ENCODE measurements at regions not wholly inside any gene's neighbourhood (a gene's known extent, or its start where the extent isn't known, plus 50 kb on each side); places are given as distances from the start of the nearest gene placed in this dataset.

DNA sequence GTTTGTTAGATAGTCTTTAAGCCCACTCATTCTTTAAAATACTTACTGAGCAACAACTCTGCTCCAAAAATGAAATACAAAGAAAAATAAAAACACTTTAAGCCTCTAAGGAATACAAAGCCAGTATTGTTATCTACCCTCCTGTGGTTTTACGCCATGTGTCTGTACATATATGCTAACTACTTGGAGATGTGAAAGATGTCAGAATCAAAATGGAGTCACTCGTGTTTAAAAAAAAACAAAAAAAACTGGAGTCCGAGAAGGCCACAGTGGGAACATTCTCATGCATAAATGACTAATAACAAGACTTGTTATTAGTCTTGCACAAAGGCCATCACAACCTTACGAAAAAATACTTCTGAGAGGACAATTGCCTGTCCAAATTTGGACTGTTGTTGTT lies 393.1 kb downstream of the TBC1D4 start:
- no peak overlapping the region for H3K27ac Mint-ChIP-seq
- ATAC-seq (ENCODE audit: low read depth) (no peak), DNase-seq (no peak)
- no peaks in the 10 kb centered on the region for H3K9me3 Mint-ChIP-seq
- H3K4me3 Mint-ChIP-seq = no peak overlapping the region
- peaks cover 5% of the 10 kb centered on the region for H3K4me1 Mint-ChIP-seq
- peaks cover 3% of the 10 kb centered on the region for H3K27me3 Mint-ChIP-seq
- no peaks in the 10 kb centered on the region for H3K36me3 Mint-ChIP-seq
- POLR2A ChIA-PET = no interaction called here

DNA sequence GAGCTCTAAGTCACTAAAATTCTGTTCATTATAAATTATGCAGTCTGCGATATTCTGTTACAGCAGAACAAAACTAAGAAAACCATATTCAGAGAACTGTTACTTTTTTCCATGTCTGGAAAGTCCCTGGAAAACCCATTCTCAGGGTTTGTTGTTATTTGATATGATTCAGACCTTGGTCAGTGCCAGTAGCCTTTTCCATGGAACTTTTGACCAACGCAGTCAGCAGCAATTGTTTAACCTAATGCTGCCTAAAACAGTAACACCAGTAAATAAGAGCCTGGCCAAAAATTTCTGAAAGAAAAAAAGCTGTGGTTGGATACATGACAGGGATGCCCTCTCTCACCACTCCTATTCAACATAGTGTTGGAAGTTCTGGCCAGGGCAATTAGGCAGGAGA lies 402.7 kb downstream of the TBC1D4 start:
- ATAC-seq (ENCODE audit: low read depth) (no peak), DNase-seq (no peak)
- POLR2A ChIA-PET = no interaction called here
- Mint-ChIP-seq H3K4me3 (no peak overlapping the region), H3K27me3 (peaks cover 3% of the 10 kb centered on the region), H3K9me3 (no peaks in the 10 kb centered on the region), H3K4me1 (no peaks in the 10 kb centered on the region), H3K36me3 (no peaks in the 10 kb centered on the region), H3K27ac (no peak overlapping the region)

DNA sequence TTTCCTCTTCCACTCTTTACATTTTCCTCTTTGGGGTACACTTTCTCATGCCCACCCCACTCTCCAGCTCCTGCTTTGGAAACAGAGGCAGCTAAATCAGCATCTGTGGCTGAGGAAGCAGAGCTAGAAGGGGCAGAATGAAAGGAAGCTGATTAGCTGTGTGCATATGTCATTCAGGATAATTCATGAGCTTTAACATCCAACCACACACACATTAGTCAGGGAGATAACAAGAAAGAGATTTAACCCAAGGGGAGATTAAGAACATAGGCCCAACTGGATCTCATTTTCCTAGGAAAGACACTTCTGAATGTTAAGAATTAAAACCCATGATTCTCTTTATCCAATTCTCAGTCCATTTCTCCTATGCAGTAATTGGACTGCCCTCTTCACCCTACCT lies 405.5 kb downstream of the TBC1D4 start:
- H3K36me3 Mint-ChIP-seq = no peaks in the 10 kb centered on the region
- no peaks in the 10 kb centered on the region for H3K4me1 Mint-ChIP-seq
- no peak overlapping the region for H3K4me3 Mint-ChIP-seq
- POLR2A ChIA-PET = no interaction called here
- peaks cover 1% of the 10 kb centered on the region for H3K27me3 Mint-ChIP-seq
- H3K9me3 Mint-ChIP-seq = no peaks in the 10 kb centered on the region
- no peak for DNase-seq
- ATAC-seq (ENCODE audit: low read depth) = no peak
- no peak overlapping the region for H3K27ac Mint-ChIP-seq

DNA sequence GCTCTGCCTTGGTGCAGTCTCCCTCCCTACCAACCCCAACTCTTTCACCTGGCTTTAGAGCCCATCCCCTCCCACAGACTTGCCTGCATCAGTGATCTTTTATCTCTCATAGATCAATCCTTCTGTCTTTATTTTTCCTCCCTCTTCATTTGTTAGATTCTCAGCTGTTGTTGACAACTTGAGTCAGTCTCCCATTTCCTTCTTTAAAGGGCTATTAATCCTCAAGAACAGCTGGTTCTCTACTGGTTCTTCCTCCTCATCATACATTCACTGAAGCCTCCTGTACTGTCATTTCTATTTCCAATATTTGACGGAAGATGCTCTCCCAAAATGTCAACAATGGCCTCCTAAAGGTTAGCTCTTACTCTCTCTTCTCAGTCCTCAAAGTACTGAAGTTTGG lies 408.2 kb downstream of the TBC1D4 start:
- DNase-seq (no peak), ATAC-seq (ENCODE audit: low read depth) (no peak)
- Mint-ChIP-seq H3K4me1 (no peaks in the 10 kb centered on the region), H3K27me3 (peaks cover 1% of the 10 kb centered on the region), H3K36me3 (no peaks in the 10 kb centered on the region), H3K4me3 (no peak overlapping the region), H3K27ac (no peak overlapping the region), H3K9me3 (no peaks in the 10 kb centered on the region)
- POLR2A ChIA-PET = no interaction called here

DNA sequence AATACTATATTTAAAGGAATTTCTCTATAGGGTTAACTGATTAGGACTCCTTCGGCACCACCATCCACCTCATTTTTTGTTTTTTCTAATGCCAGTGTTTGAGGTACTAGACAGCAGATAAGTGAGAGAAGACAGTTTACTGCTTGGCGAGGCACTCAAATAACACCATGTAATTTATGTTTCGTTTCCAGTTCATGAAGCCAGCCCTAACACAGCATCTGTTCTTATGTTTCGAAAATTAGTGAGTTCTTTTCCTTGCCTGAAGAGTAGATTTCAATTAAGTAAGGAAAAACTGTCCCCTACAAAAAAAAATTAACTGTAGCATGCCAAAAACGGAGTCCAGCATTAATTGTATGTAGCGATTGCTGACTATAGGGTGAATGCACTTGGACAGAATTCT lies 409.1 kb downstream of the TBC1D4 start:
- peaks cover 1% of the 10 kb centered on the region for H3K27me3 Mint-ChIP-seq
- H3K4me3 Mint-ChIP-seq = no peak overlapping the region
- DNase-seq = no peak
- POLR2A ChIA-PET = no interaction called here
- no peaks in the 10 kb centered on the region for H3K4me1 Mint-ChIP-seq
- no peak for ATAC-seq (ENCODE audit: low read depth)
- H3K9me3 Mint-ChIP-seq = no peaks in the 10 kb centered on the region
- no peaks in the 10 kb centered on the region for H3K36me3 Mint-ChIP-seq
- no peak overlapping the region for H3K27ac Mint-ChIP-seq

DNA sequence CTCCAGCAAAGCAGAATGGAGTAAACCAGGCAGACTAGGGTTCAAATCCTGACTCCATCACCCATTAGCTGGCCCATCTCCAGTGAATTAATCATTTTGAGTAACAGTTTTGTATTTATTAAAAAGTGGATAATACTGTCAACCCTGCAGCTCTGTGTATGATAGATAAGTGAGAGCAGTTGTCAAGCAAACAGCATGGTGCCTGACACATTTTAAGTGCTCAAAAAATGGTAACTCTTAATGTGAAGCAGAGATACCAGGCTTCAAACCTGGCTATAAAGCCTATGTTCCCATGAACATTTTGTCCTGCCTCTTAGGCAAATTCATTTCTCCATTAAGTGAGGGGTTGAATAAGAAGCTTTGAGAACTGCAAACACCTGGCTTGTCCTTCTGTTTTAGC lies 409.6 kb downstream of the TBC1D4 start:
- POLR2A ChIA-PET = no interaction called here
- no peak for ATAC-seq (ENCODE audit: low read depth)

DNA sequence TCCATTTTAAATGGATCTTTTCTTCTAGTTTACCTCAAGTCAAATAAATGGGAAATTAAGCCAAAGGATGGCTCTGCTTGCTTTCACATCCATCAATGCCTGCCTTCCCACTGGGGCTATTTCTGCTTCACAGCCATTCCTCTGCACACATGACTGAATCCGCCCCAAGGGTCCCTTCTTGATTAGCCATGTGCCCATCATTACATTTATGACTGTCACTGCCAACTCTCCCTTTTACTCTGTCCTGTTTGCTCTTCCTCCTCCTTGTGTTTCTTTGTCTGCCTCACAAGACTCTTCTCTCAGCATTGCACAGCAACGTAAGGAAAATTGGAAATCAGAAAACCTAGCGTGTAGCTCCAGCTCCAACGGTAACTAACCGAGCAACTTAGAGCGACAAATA lies 410.2 kb downstream of the TBC1D4 start:
- ATAC-seq (ENCODE audit: low read depth) (no peak), DNase-seq (no peak)
- H3K4me1 Mint-ChIP-seq = no peaks in the 10 kb centered on the region
- no peak overlapping the region for H3K27ac Mint-ChIP-seq
- no peak overlapping the region for H3K4me3 Mint-ChIP-seq
- no peaks in the 10 kb centered on the region for H3K36me3 Mint-ChIP-seq
- H3K9me3 Mint-ChIP-seq = no peaks in the 10 kb centered on the region
- POLR2A ChIA-PET = no interaction called here
- H3K27me3 Mint-ChIP-seq = no peaks in the 10 kb centered on the region

More for the DNA sequence above, 409.6 kb downstream of the TBC1D4 start:
- no peaks in the 10 kb centered on the region for H3K4me1 Mint-ChIP-seq
- no peak overlapping the region for H3K27ac Mint-ChIP-seq
- no peaks in the 10 kb centered on the region for H3K36me3 Mint-ChIP-seq
- no peak overlapping the region for H3K4me3 Mint-ChIP-seq
- H3K9me3 Mint-ChIP-seq = no peaks in the 10 kb centered on the region
- DNase-seq = no peak
- H3K27me3 Mint-ChIP-seq = peaks cover 1% of the 10 kb centered on the region

DNA sequence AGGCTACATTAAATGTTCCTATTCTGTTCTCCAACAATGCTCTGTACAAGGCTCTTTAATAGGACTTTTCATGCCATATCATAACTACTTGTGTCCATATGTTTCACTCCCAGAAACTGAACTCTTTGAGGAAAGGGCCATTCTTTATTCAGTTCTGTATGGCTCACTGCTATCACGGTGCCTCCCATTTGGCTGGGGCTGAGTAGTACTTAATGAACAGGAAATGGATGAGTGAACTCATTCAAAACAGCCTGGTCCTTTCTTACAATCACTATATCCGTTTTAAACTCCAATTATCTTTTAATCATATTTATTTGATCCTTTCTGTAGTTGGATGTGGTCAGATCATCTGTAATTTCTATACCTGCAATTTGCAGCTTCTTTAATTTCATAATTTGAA lies 410.6 kb downstream of the TBC1D4 start:
- H3K4me1 Mint-ChIP-seq = no peaks in the 10 kb centered on the region
- no peaks in the 10 kb centered on the region for H3K36me3 Mint-ChIP-seq

DNA sequence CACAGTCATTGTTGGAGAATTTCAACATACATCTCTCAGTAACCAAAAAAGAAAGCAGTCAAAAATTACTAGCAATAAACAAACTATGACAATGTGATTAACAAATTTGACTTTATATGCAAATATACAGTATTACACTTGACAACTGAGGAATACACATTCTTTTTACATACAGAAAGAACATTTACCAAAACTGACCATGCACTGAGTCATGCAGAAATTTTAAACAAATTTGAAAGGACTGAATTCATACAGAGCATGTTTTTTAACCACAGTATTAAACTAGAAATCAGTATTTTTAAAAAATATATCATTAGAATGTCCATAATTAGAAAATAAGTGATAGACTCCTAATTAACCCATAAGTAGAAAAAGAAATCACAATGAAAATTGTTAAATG lies 420.1 kb downstream of the TBC1D4 start:
- Mint-ChIP-seq H3K27ac (no peak overlapping the region), H3K4me3 (no peak overlapping the region), H3K4me1 (no peaks in the 10 kb centered on the region), H3K27me3 (no peaks in the 10 kb centered on the region), H3K9me3 (peaks cover 2% of the 10 kb centered on the region), H3K36me3 (no peaks in the 10 kb centered on the region)
- DNase-seq (no peak), ATAC-seq (ENCODE audit: low read depth) (no peak)
- POLR2A ChIA-PET = no interaction called here

More for the DNA sequence above, 410.6 kb downstream of the TBC1D4 start:
- H3K9me3 Mint-ChIP-seq = no peaks in the 10 kb centered on the region
- POLR2A ChIA-PET = no interaction called here
- ATAC-seq (ENCODE audit: low read depth) (no peak), DNase-seq (no peak)
- no peak overlapping the region for H3K4me3 Mint-ChIP-seq
- no peaks in the 10 kb centered on the region for H3K27me3 Mint-ChIP-seq
- H3K27ac Mint-ChIP-seq = no peak overlapping the region

DNA sequence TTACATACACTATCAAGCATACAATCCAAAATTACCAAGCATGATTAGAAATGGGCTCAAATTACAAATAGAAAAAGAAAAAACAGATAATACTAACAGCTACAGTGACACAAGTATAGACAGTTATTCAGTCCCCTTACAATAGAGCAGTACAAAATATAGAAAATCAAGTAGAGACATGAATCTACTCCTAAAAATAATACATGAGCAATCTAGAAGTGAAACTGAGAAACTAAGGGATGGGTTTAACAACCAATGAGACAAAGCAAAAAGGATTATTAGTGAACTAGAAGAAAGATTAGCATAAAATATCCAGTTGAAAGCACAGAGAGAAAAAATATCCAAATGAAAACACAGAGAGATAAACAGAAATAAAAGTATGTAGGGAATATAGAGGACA lies 426.7 kb downstream of the TBC1D4 start:
- H3K27me3 Mint-ChIP-seq = peaks cover 2% of the 10 kb centered on the region
- no peaks in the 10 kb centered on the region for H3K9me3 Mint-ChIP-seq
- POLR2A ChIA-PET = no interaction called here
- H3K27ac Mint-ChIP-seq = no peak overlapping the region
- DNase-seq = no peak
- ATAC-seq (ENCODE audit: low read depth) = no peak
- no peaks in the 10 kb centered on the region for H3K36me3 Mint-ChIP-seq
- no peak overlapping the region for H3K4me3 Mint-ChIP-seq
- no peaks in the 10 kb centered on the region for H3K4me1 Mint-ChIP-seq

DNA sequence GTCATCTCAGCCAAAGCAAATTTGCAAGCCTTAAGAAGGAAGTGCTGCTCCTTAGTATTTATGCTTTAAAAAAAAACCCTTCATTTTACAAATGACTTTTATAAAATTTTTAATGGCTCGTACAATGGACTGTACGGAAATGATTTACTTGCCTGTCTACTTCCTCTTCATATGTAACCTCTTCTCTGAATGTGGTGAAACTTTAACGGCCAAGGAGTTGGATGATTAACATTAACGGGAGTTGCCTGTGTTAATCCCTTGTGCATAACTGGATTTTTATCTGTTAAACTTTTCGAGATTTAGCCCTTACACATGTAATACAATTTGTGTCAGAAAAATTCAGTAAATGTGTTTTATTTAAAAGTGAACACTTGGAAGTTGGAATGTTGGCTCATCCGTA lies 429.4 kb downstream of the TBC1D4 start:
- H3K36me3 Mint-ChIP-seq = no peaks in the 10 kb centered on the region
- DNase-seq = no peak
- ATAC-seq (ENCODE audit: low read depth) = no peak
- POLR2A ChIA-PET = no interaction called here
- no peaks in the 10 kb centered on the region for H3K9me3 Mint-ChIP-seq
- no peak overlapping the region for H3K27ac Mint-ChIP-seq
- H3K4me3 Mint-ChIP-seq = no peak overlapping the region
- no peaks in the 10 kb centered on the region for H3K4me1 Mint-ChIP-seq
- H3K27me3 Mint-ChIP-seq = peaks cover 2% of the 10 kb centered on the region

DNA sequence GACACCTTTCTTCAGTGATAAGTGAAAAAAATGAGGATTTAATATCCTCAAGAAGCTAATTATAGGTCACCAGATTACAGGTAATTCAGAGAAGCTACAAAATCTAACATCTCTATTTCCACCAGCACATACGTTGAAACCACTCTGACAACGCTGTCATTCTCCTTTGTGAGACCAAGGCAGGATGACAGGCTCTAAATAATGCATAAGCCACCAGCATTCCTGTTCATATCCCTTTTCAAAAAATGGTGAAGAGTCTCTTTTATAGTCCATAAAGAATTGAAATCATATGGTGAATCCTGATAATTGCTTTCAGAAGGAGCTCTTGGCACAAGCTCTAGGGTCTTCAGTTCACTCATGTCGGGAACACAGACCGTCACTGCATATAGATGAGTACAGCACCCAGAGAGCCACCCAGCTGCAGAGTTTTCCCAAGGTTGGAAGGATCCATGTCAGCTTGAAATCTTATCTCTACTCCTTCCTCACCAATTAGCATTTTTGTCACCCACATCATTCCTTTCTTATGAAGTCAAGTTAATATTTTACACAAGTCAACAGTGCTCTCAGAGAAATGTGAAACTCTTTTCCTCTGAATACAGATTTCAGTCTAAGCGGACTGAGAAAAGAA lies 431.4 kb downstream of the TBC1D4 start:
- Mint-ChIP-seq H3K9me3 (peaks cover 2% of the 10 kb centered on the region), H3K4me3 (no peak overlapping the region), H3K36me3 (no peaks in the 10 kb centered on the region), H3K27ac (no peak overlapping the region), H3K27me3 (peaks cover 2% of the 10 kb centered on the region), H3K4me1 (no peaks in the 10 kb centered on the region)
- POLR2A ChIA-PET = no interaction called here
- DNase-seq (no peak), ATAC-seq (ENCODE audit: low read depth) (no peak)

DNA sequence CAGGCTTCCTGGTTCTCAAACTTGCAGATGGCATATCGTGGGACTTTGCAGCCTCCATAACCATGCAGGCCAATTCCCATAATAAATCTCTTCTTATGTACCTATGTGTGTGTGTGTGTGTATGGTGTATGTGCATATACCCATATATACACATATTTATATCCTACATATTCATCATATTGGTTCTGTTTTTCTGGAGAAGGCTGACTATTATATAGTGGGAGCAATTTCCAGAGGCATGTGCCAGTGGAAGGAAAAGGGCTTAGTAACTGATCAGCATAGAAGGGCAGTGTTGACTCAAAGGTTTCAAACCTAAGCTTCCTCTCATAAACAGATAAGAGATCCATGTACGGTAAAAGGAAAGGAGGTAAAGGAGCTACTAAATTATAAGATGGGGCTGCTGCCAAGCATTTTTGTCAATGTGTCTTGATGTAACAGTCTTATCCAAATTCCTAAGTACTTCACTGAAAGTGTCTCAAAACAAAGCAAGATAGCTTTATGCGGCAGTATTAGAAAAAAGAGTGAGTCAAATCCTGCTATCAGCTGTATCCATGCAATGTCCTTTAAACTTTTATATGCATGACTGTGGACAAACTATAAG lies 432.1 kb downstream of the TBC1D4 start:
- DNase-seq (no peak), ATAC-seq (ENCODE audit: low read depth) (no peak)
- Mint-ChIP-seq H3K4me3 (no peak overlapping the region), H3K36me3 (no peaks in the 10 kb centered on the region), H3K4me1 (no peaks in the 10 kb centered on the region), H3K27me3 (no peaks in the 10 kb centered on the region), H3K9me3 (peaks cover 2% of the 10 kb centered on the region), H3K27ac (no peak overlapping the region)
- POLR2A ChIA-PET = no interaction called here

DNA sequence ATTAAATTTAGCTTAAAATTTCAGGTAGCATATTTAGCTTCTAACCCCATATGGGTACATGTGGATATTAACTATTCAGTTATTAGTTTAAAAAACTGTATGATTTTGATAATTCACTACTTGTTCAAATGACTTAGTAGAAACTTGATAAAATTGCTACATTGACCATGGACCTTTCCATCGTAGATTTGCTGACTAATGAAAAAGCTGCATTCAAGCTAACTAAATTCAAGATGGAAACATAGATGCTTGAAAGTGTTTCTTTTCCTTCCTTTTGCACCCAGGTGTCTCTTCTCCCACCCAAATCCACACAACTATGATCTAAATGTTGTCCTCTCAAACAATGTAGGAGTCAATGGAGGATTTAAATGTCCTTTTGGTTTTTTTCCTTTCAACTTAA lies 439.2 kb downstream of the TBC1D4 start:
- Mint-ChIP-seq H3K27ac (no peak overlapping the region), H3K4me1 (no peaks in the 10 kb centered on the region), H3K27me3 (no peaks in the 10 kb centered on the region), H3K36me3 (no peaks in the 10 kb centered on the region), H3K4me3 (no peak overlapping the region), H3K9me3 (peaks cover 4% of the 10 kb centered on the region)
- POLR2A ChIA-PET = no interaction called here
- ATAC-seq (ENCODE audit: low read depth) (no peak), DNase-seq (no peak)

Measured in activated naive CD8-positive, alpha-beta T cell treated with anti-CD3 and anti-CD28 coated beads, Interleukin-2, amount 10 ng/mL, durations not matched to agents 7 days and 5 days (primary cell).